H9 (cell line): ENCODE measurements at regions not wholly inside any gene's neighbourhood (a gene's known extent, or its start where the extent isn't known, plus 50 kb on each side); places are given as distances from the start of the nearest gene placed in this dataset.

Source experiments
- DNase-seq: peaks from one replicate; pipeline ENCODE4 v3.0.0-alpha.2; 2017
- H2AFZ ChIP-seq: one replicate; pipeline ENCODE4 v1.6.1; 2013; ENCODE audit warnings: mild to moderate bottlenecking, low read length, control low read depth, moderate library complexity
- H2AK5ac ChIP-seq: 2 replicates; pipeline ENCODE4 v1.6.1; 2013; ENCODE audit warnings: low read length, control low read depth, mixed read lengths; ENCODE audit not compliant: insufficient read length
- H2BK120ac ChIP-seq: one replicate; pipeline ENCODE4 v1.6.1; 2013; ENCODE audit warnings: low read depth, mild to moderate bottlenecking, low read length, control low read depth, inconsistent platforms; ENCODE audit not compliant: poor library complexity, severe bottlenecking
- H2BK12ac ChIP-seq: 2 replicates; pipeline ENCODE4 v1.6.1; 2013; ENCODE audit warnings: low read length, control low read depth, mixed read lengths, low read depth; ENCODE audit not compliant: insufficient read length
- H2BK15ac ChIP-seq: 2 replicates; pipeline ENCODE4 v1.6.1; 2013; ENCODE audit warnings: low read depth, low read length, control low read depth
- H2BK20ac ChIP-seq: one replicate; pipeline ENCODE4 v1.6.1; 2013; ENCODE audit warnings: low read depth, mild to moderate bottlenecking, low read length, control low read depth, inconsistent platforms; ENCODE audit not compliant: poor library complexity, severe bottlenecking
- H2BK5ac ChIP-seq: 2 replicates; pipeline ENCODE4 v1.6.1; 2013; ENCODE audit warnings: low read length, control low read depth, mixed read lengths; ENCODE audit not compliant: insufficient read length
- H3K14ac ChIP-seq: 2 replicates; pipeline ENCODE4 v1.6.1; 2013; ENCODE audit warnings: low read length, control low read depth; ENCODE audit not compliant: insufficient read depth
- H3K18ac ChIP-seq: 2 replicates; pipeline ENCODE4 v1.6.1; 2013; ENCODE audit warnings: low read depth, mild to moderate bottlenecking, mixed read lengths, low read length, control low read depth; ENCODE audit not compliant: insufficient read length
- H3K23ac ChIP-seq: 2 replicates; pipeline ENCODE4 v1.6.1; 2013; ENCODE audit warnings: low read length, control low read depth, mixed read lengths, low read depth; ENCODE audit not compliant: insufficient read length
- H3K23me2 ChIP-seq: 2 replicates; pipeline ENCODE4 v1.6.1; 2013; ENCODE audit warnings: low read depth, mild to moderate bottlenecking, mixed read lengths, low read length, control low read depth; ENCODE audit not compliant: insufficient read length, poor library complexity, severe bottlenecking
- H3K27ac ChIP-seq: 2 replicates; pipeline ENCODE4 v1.5.1; 2013; ENCODE audit warnings: low read length, control low read depth, mixed read lengths, low read depth; ENCODE audit not compliant: insufficient read length
- H3K27me3 ChIP-seq: 2 replicates; pipeline ENCODE4 v1.6.1; 2013; ENCODE audit warnings: low read length, control low read depth, inconsistent platforms; ENCODE audit not compliant: insufficient read depth
- H3K4ac ChIP-seq: 2 replicates; pipeline ENCODE4 v1.6.1; 2013; ENCODE audit warnings: low read depth, mild to moderate bottlenecking, control low read depth, inconsistent platforms, low read length, moderate library complexity
- H3K4me1 ChIP-seq: 2 replicates; pipeline ENCODE4 v1.6.1; 2013; ENCODE audit warnings: low read length, control low read depth, inconsistent platforms; ENCODE audit not compliant: insufficient read depth
- H3K4me2 ChIP-seq: 2 replicates; pipeline ENCODE4 v1.6.1; 2013; ENCODE audit warnings: low read length, control low read depth, mixed read lengths; ENCODE audit not compliant: insufficient read length, insufficient read depth
- H3K56ac ChIP-seq: 2 replicates; pipeline ENCODE4 v1.6.1; 2013; ENCODE audit warnings: low read depth, mild to moderate bottlenecking, mixed read lengths, low read length, control low read depth; ENCODE audit not compliant: insufficient read length
- H3K79me1 ChIP-seq: 2 replicates; pipeline ENCODE4 v1.6.1; 2013; ENCODE audit warnings: low read depth, mild to moderate bottlenecking, moderate library complexity, low read length, control low read depth, inconsistent platforms; ENCODE audit not compliant: insufficient read depth, poor library complexity, severe bottlenecking
- H3K79me2 ChIP-seq: 2 replicates; pipeline ENCODE4 v1.6.1; 2013; ENCODE audit warnings: low read length, control low read depth, inconsistent platforms; ENCODE audit not compliant: insufficient read depth
- H3K9ac ChIP-seq: 2 replicates; pipeline ENCODE4 v1.6.1; 2013; ENCODE audit warnings: low read length, control low read depth, mixed read lengths; ENCODE audit not compliant: insufficient read length; ENCODE audit errors: extremely low read depth
- H3K9me3 ChIP-seq: one replicate; pipeline ENCODE4 v1.6.1; 2013; ENCODE audit warnings: low read depth, low read length, inconsistent platforms; ENCODE audit not compliant: control insufficient read depth
- H3T11ph ChIP-seq: one replicate; pipeline ENCODE4 v1.6.1; 2013; ENCODE audit warnings: mild to moderate bottlenecking, low read length, control low read depth, inconsistent platforms
- H4K20me1 ChIP-seq: one replicate; pipeline ENCODE4 v1.6.1; 2013; ENCODE audit not compliant: control insufficient read depth, insufficient read length, insufficient read depth
- H4K5ac ChIP-seq: 2 replicates; pipeline ENCODE4 v1.6.1; 2013; ENCODE audit warnings: low read depth, mild to moderate bottlenecking, mixed read lengths, low read length, control low read depth; ENCODE audit not compliant: insufficient read length
- H4K8ac ChIP-seq: replicated peaks from 2 replicates; pipeline ENCODE4 v1.6.1; 2013; ENCODE audit warnings: low read length, control low read depth, mixed read lengths, low read depth; ENCODE audit not compliant: insufficient read length
- H4K91ac ChIP-seq: 2 replicates; pipeline ENCODE4 v1.6.1; 2013; ENCODE audit warnings: low read depth, mild to moderate bottlenecking, moderate library complexity, mixed read lengths, low read length, control low read depth; ENCODE audit not compliant: insufficient read length
- H3K27ac Mint-ChIP-seq, 3 experiments: 2 replicates in 2 of 3; 3 replicates in 1 of 3; pipeline ENCODE4 v1.8.0; 2020 to 2021; ENCODE audit warnings: mixed read lengths in 3 of 3, mild to moderate bottlenecking in 1 of 3, moderate library complexity in 1 of 3
- H3K27me3 Mint-ChIP-seq: 2 replicates; pipeline ENCODE4 v1.8.0; 2021; ENCODE audit warnings: low read depth, mild to moderate bottlenecking, moderate library complexity, mixed read lengths
- H3K36me3 Mint-ChIP-seq, 3 experiments: 2 replicates in 2 of 3; 3 replicates in 1 of 3; pipeline ENCODE4 v1.8.0; 2020 to 2021; ENCODE audit warnings: low read depth in 3 of 3, mixed read lengths in 3 of 3; ENCODE audit not compliant: insufficient read depth in 1 of 3
- H3K4me1 Mint-ChIP-seq, 2 experiments: 2 replicates each; pipeline ENCODE4 v1.8.0; 2020; ENCODE audit warnings: mixed read lengths in 2 of 2
- H3K4me3 Mint-ChIP-seq, 2 experiments: 2 replicates in 1 of 2; 3 replicates in 1 of 2; pipeline ENCODE4 v1.8.0; 2020 to 2021; ENCODE audit warnings: mild to moderate bottlenecking in 2 of 2, mixed read lengths in 2 of 2, moderate library complexity in 1 of 2
- H3K9me3 Mint-ChIP-seq, 2 experiments: 2 replicates in 1 of 2; 3 replicates in 1 of 2; pipeline ENCODE4 v1.8.0; 2020; ENCODE audit warnings: mild to moderate bottlenecking in 2 of 2, mixed read lengths in 2 of 2, moderate library complexity in 1 of 2
- CTCF ChIP-seq: fragments of 200-600 bp; sonication (generic); conservative IDR thresholded peaks from 3 replicates; pipeline ENCODE4 v1.8.0; 2021; ENCODE audit warnings: antibody characterized with exemption, mild to moderate bottlenecking
- WGBS: extraction: QIAGEN DNeasy Blood & Tissue Kit; methylation state at CpG from one replicate; pipeline ENCODE4 v1.1.7; 2013; ENCODE audit warnings: missing lambda C conversion rate, low lambda C conversion rate, mixed read lengths; ENCODE audit not compliant: insufficient read length; ENCODE audit errors: extremely low coverage; 5-methylcytosine and 5-hydroxymethylcytosine counted together

DNA sequence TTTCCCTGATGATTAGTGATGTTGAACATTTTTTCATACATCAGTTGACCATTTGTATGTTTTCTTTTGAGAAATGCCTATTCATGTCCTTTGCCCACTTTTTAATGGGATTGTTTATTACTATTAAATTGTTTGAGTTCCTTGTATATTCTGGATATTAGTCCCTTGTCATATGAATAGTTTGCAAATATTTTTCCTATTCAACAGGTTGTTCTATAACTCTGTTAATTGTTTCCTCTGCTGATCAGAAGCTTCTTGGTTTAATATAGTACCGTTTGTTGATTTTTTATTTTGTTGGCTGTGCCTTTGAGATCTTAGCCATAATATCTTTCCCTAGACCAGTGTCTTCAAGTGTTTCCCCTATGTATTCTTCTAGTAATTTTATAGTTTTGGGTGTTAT, 189.0 kb upstream of the RARB start:
- no CpG with 5 or more reads among the region's 1 CpG for WGBS
- TF ChIP-seq CTCF: no peak
- H4K20me1 ChIP-seq: no peaks in the 10 kb centered on the region
- no peak overlapping the region for H3K27ac ChIP-seq
- no peak overlapping the region for H3K18ac ChIP-seq
- no peak overlapping the region for H4K8ac ChIP-seq
- H3K4me3 Mint-ChIP-seq: no peak overlapping the region
- no peak overlapping the region for H3K9ac ChIP-seq
- H2BK120ac ChIP-seq: no peak overlapping the region
- no peak for DNase-seq
- H3K4ac ChIP-seq: no peak overlapping the region
- no peak overlapping the region for H3K56ac ChIP-seq
- H2BK5ac ChIP-seq: no peak overlapping the region
- H3K4me1 Mint-ChIP-seq: no peaks in the 10 kb centered on the region
- no peak overlapping the region for H2AK5ac ChIP-seq
- no peak overlapping the region for H2BK20ac ChIP-seq
- peaks cover 5 to 24% (median 9%) of the 10 kb centered on the region in 3 experiments; a peak in 6 of 7 replicates for H3K36me3 Mint-ChIP-seq
- H3K9me3 Mint-ChIP-seq: peaks cover 13 to 19% of the 10 kb centered on the region in 2 experiments; a peak in 4 of 5 replicates
- H3K27me3 Mint-ChIP-seq: no peaks in the 10 kb centered on the region
- no peak overlapping the region for H3K23ac ChIP-seq
- no peaks in the 10 kb centered on the region for H3K4me1 ChIP-seq
- H4K5ac ChIP-seq: no peak overlapping the region
- no peaks in the 10 kb centered on the region for H3K23me2 ChIP-seq
- H3K79me1 ChIP-seq: no peaks in the 10 kb centered on the region
- H3K79me2 ChIP-seq: no peaks in the 10 kb centered on the region
- H2BK15ac ChIP-seq: no peak overlapping the region
- no peak overlapping the region for H3K14ac ChIP-seq
- no peak overlapping the region for H3K27ac Mint-ChIP-seq
- no peaks in the 10 kb centered on the region for H3K27me3 ChIP-seq
- no peak overlapping the region for H3K4me2 ChIP-seq
- no peak overlapping the region for H2AFZ ChIP-seq
- no peak overlapping the region for H4K91ac ChIP-seq
- H3T11ph ChIP-seq: no peak overlapping the region
- no peaks in the 10 kb centered on the region for H3K9me3 ChIP-seq
- H2BK12ac ChIP-seq: no peak overlapping the region
